GM23338 (cell line): ENCODE measurements at regions not wholly inside any gene's neighbourhood (a gene's known extent, or its start where the extent isn't known, plus 50 kb on each side); places are given as distances from the start of the nearest gene placed in this dataset.

ENCODE experiments used
- ATAC-seq: fragments of 200-7000 bp; cut with Tn5 transposase; 3 replicates; pipeline ENCODE4 v1.9.1; 2020
- DNase-seq: peaks from one replicate; pipeline ENCODE4 v3.0.0-alpha.2; 2015; ENCODE audit warnings: low spot score
- H2AFZ ChIP-seq: fragments of 200-600 bp; sonication (generic); 2 replicates; pipeline ENCODE4 v1.8.0; 2016; ENCODE audit warnings: antibody characterized with exemption, mild to moderate bottlenecking, moderate library complexity
- H3F3A ChIP-seq: fragments of 200-600 bp; sonication (generic); replicated peaks from 2 replicates; pipeline ENCODE4 v1.8.0; 2017; ENCODE audit warnings: antibody characterized with exemption, mixed run types, low read depth
- H3K27ac ChIP-seq: fragments of 200-600 bp; sonication (generic); 2 replicates; pipeline ENCODE4 v1.6.1; 2016; ENCODE audit warnings: low read depth
- H3K27me3 ChIP-seq: fragments of 200-600 bp; sonication (generic); 2 replicates; pipeline ENCODE4 v1.8.0; 2016; ENCODE audit warnings: mild to moderate bottlenecking, mixed run types, moderate library complexity; ENCODE audit not compliant: insufficient read depth
- H3K36me3 ChIP-seq: fragments of 200-600 bp; sonication (generic); 2 replicates; pipeline ENCODE4 v1.8.0; 2016; ENCODE audit warnings: mild to moderate bottlenecking; ENCODE audit not compliant: insufficient read depth
- H3K4me1 ChIP-seq: fragments of 200-600 bp; sonication (generic); 2 replicates; pipeline ENCODE4 v1.8.0; 2016; ENCODE audit warnings: mild to moderate bottlenecking, moderate library complexity; ENCODE audit not compliant: insufficient read depth
- H3K4me2 ChIP-seq: fragments of 200-600 bp; sonication (generic); 2 replicates; pipeline ENCODE4 v1.7.1; 2017; ENCODE audit warnings: mixed run types
- H3K4me3 ChIP-seq: fragments of 200-600 bp; sonication (generic); 2 replicates; pipeline ENCODE4 v1.6.1; 2016; ENCODE audit warnings: mixed run types
- H3K79me2 ChIP-seq: fragments of 200-600 bp; sonication (generic); replicated peaks from 2 replicates; pipeline ENCODE4 v1.8.0; 2017; ENCODE audit warnings: mild to moderate bottlenecking; ENCODE audit not compliant: insufficient read depth
- H3K9me2 ChIP-seq: fragments of 200-600 bp; sonication (generic); 2 replicates; pipeline ENCODE4 v1.8.0; 2017; ENCODE audit not compliant: insufficient read depth
- H4K20me1 ChIP-seq: fragments of 200-600 bp; sonication (generic); replicated peaks from 2 replicates; pipeline ENCODE4 v1.8.0; 2017; ENCODE audit warnings: mild to moderate bottlenecking; ENCODE audit not compliant: insufficient read depth
- H3K27ac Mint-ChIP-seq: 2 replicates; pipeline ENCODE4 v1.8.0; 2020; ENCODE audit warnings: inconsistent platforms, mild to moderate bottlenecking, moderate library complexity, mixed read lengths
- H3K27me3 Mint-ChIP-seq: 3 replicates; pipeline ENCODE4 v1.8.0; 2022; ENCODE audit warnings: low read depth, mild to moderate bottlenecking, moderate library complexity, mixed read lengths, inconsistent platforms; ENCODE audit not compliant: insufficient read depth, poor library complexity
- H3K36me3 Mint-ChIP-seq: 3 replicates; pipeline ENCODE4 v1.8.0; 2021; ENCODE audit warnings: low read depth, mild to moderate bottlenecking, inconsistent platforms, moderate library complexity, mixed read lengths
- H3K4me1 Mint-ChIP-seq: 3 replicates; pipeline ENCODE4 v1.8.0; 2020; ENCODE audit warnings: mild to moderate bottlenecking, inconsistent platforms, mixed read lengths
- H3K4me3 Mint-ChIP-seq: 3 replicates; pipeline ENCODE4 v1.8.0; 2021; ENCODE audit warnings: moderate library complexity, mild to moderate bottlenecking, inconsistent platforms, mixed read lengths
- H3K9me3 Mint-ChIP-seq: 3 replicates; pipeline ENCODE4 v1.8.0; 2020; ENCODE audit warnings: moderate library complexity, mild to moderate bottlenecking, inconsistent platforms, mixed read lengths
- CREB1 ChIP-seq: fragments of 250-450 bp; sonication (Bioruptor Pico); IDR thresholded peaks from 2 replicates; pipeline ENCODE4 v1.5.0; 2020; ENCODE audit warnings: low read depth, mild to moderate bottlenecking, moderate library complexity
- CTCF ChIP-seq, 2 experiments: fragments of 200-600 bp in 1 of 2; sonication (generic) in 1 of 2; conservative IDR thresholded peaks; 2 replicates each; pipeline versions ENCODE4 v1.5.1 to v1.6.1; 2016 to 2017; ENCODE audit warnings: antibody characterized with exemption in 2 of 2, low read depth in 2 of 2, mild to moderate bottlenecking in 2 of 2, moderate library complexity in 1 of 2
- ETS1 ChIP-seq: IDR thresholded peaks from 2 replicates; pipeline ENCODE4 v1.6.1; 2016; ENCODE audit warnings: antibody characterized with exemption
- EZH2 ChIP-seq: fragments of 200-600 bp; sonication (generic); IDR thresholded peaks from one replicate; pipeline ENCODE4 v1.8.0; 2017; ENCODE audit warnings: antibody characterized with exemption, mild to moderate bottlenecking, low read depth; ENCODE audit not compliant: unreplicated experiment
- EZH2phosphoT487 ChIP-seq: fragments of 200-600 bp; sonication (generic); IDR thresholded peaks from one replicate; pipeline ENCODE4 v1.8.1; 2018; ENCODE audit warnings: antibody characterized with exemption; ENCODE audit not compliant: unreplicated experiment
- JUNB ChIP-seq: IDR thresholded peaks from one replicate; pipeline ENCODE4 v1.6.1; 2016; ENCODE audit warnings: antibody characterized with exemption; ENCODE audit not compliant: unreplicated experiment
- POLR2AphosphoS5 ChIP-seq: IDR thresholded peaks from 2 replicates; pipeline ENCODE4 v1.6.1; 2016; ENCODE audit warnings: antibody characterized with exemption, low read depth
- STAT1 ChIP-seq: IDR thresholded peaks from one replicate; pipeline ENCODE4 v1.6.1; 2016; ENCODE audit warnings: antibody characterized with exemption; ENCODE audit not compliant: unreplicated experiment
- ZNF114 ChIP-seq: fragments of 250-450 bp; sonication (Bioruptor Pico); IDR thresholded peaks from 2 replicates; pipeline ENCODE4 v1.5.0; 2020; ENCODE audit warnings: mild to moderate bottlenecking, moderate library complexity
- ZNF331 ChIP-seq: fragments of 250-450 bp; sonication (Bioruptor Pico); IDR thresholded peaks from 2 replicates; pipeline ENCODE4 v1.5.0; 2020; ENCODE audit warnings: low read depth, mild to moderate bottlenecking, moderate library complexity
- ZNF462 ChIP-seq: fragments of 250-450 bp; sonication (Bioruptor Pico); IDR thresholded peaks from 2 replicates; pipeline ENCODE4 v1.5.0; 2020; ENCODE audit warnings: mild to moderate bottlenecking, moderate library complexity
- TF ChIP-seq, protein P1 (sequence below): IDR thresholded peaks from one replicate; pipeline ENCODE4 v1.6.1; 2018; ENCODE audit warnings: antibody characterized with exemption; ENCODE audit not compliant: unreplicated experiment

DNA sequence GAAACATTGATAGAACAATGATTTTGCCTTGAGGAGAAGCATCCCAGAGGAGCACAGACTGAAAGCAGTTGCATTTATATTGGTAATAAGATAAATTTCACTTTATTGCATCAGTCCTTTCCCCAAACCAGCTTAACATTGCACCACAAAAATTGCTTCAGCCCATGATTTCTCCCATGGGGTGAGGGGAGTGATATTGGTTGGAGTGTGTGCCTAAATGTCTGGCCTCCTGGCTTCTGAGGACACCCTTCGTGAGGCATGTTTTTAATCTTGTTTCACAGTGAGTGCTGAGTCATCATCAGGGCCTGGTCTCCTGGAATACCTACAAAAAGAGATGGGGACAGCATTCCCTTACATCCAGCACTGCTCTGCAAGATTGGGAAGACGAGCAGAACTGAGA lies 487.9 kb downstream of the C4orf33 start:
- Mint-ChIP-seq H3K4me3 (no peak overlapping the region), H3K27me3 (peaks cover 2% of the 10 kb centered on the region), H3K36me3 (peaks cover 12% of the 10 kb centered on the region; the same call in 2 of the 3 replicates), H3K9me3 (peaks cover 14% of the 10 kb centered on the region; the same call in 2 of the 3 replicates), H3K27ac (peak overlapping the region; percentile 89), H3K4me1 (no peaks in the 10 kb centered on the region)
- TF ChIP-seq, protein P1, sequence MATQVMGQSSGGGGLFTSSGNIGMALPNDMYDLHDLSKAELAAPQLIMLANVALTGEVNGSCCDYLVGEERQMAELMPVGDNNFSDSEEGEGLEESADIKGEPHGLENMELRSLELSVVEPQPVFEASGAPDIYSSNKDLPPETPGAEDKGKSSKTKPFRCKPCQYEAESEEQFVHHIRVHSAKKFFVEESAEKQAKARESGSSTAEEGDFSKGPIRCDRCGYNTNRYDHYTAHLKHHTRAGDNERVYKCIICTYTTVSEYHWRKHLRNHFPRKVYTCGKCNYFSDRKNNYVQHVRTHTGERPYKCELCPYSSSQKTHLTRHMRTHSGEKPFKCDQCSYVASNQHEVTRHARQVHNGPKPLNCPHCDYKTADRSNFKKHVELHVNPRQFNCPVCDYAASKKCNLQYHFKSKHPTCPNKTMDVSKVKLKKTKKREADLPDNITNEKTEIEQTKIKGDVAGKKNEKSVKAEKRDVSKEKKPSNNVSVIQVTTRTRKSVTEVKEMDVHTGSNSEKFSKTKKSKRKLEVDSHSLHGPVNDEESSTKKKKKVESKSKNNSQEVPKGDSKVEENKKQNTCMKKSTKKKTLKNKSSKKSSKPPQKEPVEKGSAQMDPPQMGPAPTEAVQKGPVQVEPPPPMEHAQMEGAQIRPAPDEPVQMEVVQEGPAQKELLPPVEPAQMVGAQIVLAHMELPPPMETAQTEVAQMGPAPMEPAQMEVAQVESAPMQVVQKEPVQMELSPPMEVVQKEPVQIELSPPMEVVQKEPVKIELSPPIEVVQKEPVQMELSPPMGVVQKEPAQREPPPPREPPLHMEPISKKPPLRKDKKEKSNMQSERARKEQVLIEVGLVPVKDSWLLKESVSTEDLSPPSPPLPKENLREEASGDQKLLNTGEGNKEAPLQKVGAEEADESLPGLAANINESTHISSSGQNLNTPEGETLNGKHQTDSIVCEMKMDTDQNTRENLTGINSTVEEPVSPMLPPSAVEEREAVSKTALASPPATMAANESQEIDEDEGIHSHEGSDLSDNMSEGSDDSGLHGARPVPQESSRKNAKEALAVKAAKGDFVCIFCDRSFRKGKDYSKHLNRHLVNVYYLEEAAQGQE: no peak
- TF ChIP-seq ZNF462 (CRISPR knock-in tag): no peak
- no peak for TF ChIP-seq STAT1
- TF ChIP-seq CTCF (conservative IDR thresholded peaks at IDR 0.05; ENCODE audit: low read depth in 2 of 2): no peak
- no peak for TF ChIP-seq ETS1
- no peak for TF ChIP-seq ZNF114 (CRISPR knock-in tag)
- TF ChIP-seq JUNB: no peak
- no peak for TF ChIP-seq ZNF331
- TF ChIP-seq CREB1: no peak
- no peak for TF ChIP-seq EZH2
- no peak for TF ChIP-seq EZH2phosphoT487
- TF ChIP-seq POLR2AphosphoS5: no peak
- Histone ChIP-seq H2AFZ (peak overlapping the region; percentile 75), H3K27me3 (no peaks in the 10 kb centered on the region), H3K36me3 (no peaks in the 10 kb centered on the region), H3F3A (no peaks in the 10 kb centered on the region), H3K9me2 (no peaks in the 10 kb centered on the region; the same call in none of the 2 replicates), H3K27ac (no peak overlapping the region), H3K4me2 (no peak overlapping the region), H4K20me1 (no peaks in the 10 kb centered on the region), H3K4me3 (no peak overlapping the region), H3K4me1 (no peaks in the 10 kb centered on the region), H3K79me2 (no peaks in the 10 kb centered on the region)
- ATAC-seq (no peak), DNase-seq (no peak)
